Stimulated activated CD8-positive, alpha-beta memory T cell treated with anti-CD3 and anti-CD28 coated beads, Interleukin-4, amount 100 ng/mL, for 24 hours (primary cell): ENCODE measurements at regions not wholly inside any gene's neighbourhood (a gene's known extent, or its start where the extent isn't known, plus 50 kb on each side); places are given as distances from the start of the nearest gene placed in this dataset.

Source experiments
- DNase-seq: peaks from one replicate; pipeline ENCODE4 v3.0.0-alpha.2; 2020; ENCODE audit warnings: low read depth

DNA sequence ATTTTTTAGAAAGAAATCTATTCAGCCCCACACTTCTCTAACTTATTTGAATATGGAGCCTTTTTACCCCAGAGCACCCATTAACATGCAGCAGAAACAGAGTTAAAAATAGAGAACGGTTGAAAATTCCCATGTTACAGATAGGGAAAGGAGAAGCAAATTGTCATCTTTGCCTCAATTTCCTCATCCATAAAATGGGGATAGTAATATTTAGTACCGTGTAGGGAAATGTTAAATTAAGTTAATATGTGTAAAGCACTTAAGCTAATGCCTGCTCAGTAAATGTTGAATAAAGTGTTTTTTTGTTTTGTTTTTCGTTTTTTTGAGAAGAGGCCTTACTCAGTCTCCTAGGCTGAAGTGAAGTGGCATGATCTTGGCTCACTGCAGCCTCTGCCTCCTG is 50.3 kb downstream of the NAV1 start:
- no peak for DNase-seq

DNA sequence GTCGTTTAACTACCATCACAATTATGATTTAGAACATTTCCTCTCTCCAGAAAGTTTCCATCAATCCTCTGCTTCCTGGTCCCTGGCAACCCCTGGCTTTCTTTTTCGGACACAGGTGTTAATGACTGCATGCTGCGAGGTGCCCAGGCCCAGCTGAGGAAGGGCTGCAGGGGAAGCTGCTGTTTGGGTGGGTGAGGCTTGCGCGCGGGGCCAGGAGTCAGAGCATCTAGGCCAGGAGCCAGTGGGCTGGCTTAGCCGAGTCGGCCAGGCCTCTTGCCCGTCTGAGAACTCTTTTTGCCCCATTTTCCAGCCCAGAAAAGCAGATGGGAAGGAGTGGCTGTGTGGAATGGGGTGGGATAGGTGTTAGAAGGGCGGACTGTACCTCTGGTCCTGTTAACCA is 51.5 kb downstream of the NAV1 start:
- no peak for DNase-seq

DNA sequence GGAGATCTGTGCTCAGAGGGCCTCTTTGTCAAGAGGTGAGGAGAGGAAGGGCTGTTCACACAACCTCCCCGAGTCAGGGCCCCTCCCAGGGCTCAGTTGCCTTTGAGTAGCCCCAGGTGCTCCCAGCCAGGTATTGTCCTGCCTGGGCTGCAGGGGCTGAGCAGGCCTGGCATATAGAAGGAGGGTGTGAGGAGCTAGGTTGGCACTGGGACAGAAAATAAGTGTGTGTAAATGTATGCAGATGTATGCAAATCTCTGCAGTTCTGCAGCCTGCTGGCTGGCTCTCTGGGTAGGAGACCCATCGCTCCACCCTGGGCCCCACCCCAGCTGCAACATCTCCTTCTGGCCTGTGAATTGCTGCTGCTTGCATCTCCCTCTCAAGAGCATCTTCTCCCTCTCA is 52.4 kb downstream of the NAV1 start:
- no peak for DNase-seq

DNA sequence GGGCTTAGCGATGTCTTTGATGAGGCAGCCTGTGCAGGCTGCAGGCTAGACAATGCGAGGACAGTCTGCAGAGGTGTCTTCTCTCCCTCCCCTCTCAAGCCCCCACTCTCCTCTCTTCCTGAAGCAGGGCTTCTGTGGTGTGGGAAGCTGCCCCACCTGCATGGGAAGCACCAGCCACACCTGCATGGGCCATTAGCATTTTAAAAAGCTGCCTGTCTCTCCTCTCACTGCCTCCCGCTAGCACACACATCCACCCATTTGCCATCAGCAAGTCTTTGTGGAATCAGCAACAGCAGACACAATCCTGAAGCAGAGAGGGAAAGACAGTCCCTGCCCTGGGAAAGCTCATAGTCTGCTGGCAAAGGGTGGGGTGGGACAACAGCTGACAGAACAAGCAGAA is 53.1 kb downstream of the NAV1 start:
- DNase-seq, result no peak

DNA sequence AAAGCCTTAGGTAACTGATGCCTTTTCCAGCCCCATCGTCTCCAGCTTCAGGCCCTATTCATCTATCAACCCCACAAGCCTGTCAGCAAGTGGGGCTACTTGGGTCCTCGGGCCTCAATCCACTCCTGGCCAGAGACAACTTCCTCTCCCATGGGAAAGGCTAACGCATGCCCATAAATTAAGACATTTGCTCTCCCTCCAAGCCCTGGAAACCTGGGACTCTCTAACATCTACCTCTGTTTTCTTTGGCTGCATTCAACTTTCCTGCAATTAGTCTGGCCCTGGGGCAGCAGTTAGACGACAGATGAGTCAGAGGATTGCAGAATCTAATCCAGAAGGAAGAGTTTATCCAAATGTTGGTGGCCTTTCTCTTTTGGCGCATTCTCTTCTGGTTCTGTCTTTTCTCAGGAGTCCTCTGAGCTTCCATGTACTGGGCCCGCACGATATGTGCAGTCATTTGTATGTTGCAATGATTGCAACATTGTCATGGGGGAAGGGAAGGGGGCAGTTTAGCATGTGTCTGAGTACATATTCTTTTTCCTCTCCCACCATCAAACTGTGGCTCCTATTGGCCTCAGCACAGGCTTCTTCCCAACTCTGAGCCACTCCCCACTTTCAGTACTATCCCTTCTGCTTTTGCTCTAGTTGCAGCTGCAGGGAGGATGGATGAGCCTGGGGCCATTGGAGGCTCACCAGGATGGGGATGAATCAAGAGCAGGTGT is 54.4 kb downstream of the NAV1 start:
- DNase-seq, result no peak

DNA sequence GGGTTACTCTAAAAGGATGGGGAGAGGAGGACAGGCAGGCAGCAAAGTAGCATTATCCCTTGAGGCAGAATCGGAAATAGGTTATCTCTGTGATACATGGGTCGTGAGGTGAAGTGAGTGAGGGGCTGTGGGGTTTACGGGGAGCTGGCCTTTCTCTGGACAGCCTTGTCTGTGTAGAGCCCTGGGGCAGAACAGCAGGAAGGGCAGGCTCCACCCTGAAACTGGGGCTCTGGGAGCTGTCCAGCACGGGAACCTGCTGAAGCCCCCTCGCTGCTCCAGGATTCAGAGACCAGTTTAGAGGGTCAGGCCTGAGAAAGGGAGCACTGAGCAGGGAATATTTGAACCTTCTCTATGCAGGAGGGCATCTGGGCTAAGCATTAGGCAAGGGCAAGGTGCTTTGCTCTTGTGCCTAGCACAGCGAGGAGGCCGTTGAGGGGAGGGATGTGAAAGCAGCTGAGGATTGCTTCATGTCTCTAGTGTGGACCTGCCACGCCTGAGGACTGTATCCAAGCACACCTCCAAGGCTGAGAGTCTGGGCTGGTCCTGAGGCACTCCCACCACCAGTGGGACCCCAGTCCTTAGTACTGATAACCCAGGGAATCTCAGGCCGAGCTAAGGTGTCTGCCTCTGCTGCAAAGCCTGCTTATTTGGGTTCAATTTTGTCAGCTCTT is 55.8 kb downstream of the NAV1 start:
- DNase-seq, result no peak

DNA sequence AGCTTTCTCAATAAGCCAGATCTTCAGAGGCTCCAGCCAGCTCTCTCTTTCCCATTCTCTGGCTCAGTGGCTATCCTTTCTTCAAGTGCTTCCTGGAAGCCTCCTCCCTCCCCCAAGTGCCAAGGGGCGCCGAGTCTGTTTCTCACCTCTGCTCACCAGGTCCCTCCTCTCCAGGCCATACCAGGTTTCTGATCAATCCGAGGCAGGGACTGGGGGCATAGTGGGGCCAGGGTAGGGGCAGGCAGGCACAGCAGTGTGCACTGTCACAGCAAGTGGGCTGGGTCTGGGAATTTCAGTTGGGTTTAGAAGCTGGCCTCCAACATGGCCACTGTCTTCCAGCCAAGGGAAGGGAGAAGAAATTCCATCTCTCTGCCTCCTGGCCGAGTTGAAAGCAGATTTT is 56.5 kb downstream of the NAV1 start:
- DNase-seq, result no peak

DNA sequence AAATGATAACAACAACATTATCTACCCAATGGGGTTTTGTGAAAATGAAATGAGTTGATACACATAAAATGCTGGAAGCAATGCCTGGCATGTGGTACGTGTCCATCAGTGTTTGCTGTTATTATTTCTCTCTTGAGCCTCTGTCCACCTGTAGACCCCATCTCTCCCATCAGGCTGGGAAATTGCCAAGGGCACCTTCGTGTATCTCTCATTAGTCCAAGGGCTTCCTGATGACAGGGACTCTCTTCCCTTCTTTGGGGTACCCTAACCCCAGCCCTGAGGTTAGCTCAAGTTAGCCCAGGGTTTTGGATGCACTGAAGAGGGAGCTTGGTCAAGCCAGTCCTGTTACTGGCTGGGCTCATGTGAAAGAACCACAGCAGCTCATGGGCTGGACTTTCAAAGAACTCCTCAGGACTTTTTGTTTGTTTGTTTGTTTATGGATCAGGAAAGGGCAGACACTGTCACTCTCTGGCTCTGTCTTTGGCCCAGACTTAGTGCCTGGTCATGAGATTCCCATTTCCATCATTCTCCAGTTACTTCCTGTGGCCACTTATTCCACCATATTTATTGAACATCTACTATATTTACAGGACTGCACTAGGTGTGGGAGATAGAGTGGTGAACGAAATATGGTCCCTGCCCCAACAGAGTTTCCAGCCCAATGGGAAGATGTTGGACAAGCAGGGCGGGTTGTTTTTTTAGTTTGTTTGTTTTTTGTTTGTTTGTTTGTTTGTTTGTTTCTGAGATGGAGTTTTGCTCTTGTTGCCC is 57.4 kb downstream of the NAV1 start:
- DNase-seq, result no peak

DNA sequence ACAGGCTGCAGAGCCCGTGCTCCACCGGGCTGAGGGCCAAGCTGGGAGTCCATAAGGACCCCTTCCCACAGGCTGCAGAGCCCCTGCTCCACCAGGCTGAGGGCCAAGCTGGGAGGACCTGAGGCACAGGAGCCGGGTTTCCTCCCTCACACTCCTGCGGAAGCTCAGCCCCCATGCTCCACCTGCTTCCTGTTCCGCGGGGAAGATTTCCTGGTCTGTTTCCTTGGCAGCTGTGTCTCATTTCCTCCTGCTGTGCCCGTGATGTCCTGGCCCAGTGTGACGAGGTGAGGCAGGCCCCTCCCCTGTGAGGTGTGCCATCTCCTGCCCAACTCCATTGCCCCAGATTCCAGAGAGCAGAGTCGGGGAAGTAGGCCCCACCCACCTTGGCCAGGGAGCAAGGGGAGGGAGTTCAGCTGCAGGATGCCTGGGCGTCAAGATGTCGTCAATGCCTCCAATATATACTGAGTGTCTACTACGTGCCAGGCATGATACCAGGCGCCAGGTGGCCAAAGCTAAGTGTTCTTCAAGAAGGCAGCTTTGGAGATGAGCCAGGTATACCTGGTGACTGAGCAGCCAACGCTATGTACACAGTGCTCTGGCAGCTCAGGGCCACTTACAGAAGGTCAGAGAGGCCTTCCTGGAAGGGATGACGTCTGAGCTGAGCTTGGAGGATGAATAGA is 58.8 kb downstream of the NAV1 start:
- DNase-seq, result no peak

DNA sequence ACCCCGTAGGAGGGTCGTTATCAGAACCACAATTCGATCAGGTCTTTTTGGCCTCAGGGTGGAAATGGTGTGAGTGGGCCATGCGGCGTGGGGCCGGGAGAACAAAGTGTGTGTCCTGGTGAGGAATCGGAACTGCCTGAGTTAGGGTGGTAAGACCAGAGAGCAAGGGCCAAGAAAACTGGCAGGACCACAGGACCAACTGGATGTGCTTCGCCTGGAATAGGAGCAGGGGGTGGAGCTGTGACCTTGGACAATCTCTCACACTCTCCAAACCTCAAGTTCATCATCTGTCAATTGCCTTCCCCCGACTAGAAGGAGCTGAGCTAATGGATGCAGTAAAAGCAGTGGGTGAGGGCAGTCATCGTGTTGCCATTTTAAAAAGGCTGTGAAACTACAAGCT is 59.5 kb downstream of the NAV1 start:
- no peak for DNase-seq

DNA sequence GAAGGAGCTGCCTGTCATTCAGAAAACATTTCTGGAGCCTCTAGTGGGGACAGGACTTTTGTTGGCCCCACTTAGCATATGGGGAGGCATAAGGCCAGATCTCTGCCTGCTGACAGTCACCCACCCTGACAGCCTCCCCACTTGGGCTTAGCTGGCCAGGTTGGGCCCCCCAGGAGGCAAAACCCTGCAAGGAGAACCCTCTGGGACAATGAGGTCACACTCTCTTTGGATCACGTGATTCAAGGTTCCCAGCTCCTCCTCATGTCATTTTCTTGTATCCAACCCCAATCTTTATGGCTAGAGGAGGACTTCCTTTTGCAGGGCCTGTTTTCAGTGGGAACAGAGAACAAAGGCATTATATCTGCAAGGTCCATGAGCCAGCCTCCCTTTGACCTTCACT is 60.0 kb downstream of the NAV1 start:
- DNase-seq, result no peak

DNA sequence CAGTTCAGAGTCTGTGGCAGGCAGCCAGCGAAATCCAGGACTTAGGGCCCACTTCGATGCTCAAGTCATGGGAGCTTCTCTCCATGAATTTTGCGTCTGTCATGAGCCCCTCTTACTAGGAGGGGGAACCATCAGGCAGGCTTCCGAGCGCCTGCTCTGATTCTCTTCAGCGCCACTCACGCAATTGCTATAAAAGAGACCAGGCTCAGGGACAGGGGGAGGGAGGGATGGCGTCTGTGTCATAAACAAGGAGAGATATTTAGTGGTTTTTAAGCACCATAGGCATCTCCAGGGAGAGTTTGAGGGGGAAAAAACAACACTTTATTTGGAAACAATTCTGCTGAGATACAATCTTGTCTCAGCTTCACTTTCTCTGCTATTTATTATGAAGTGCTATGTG is 60.6 kb downstream of the NAV1 start:
- DNase-seq, result no peak

DNA sequence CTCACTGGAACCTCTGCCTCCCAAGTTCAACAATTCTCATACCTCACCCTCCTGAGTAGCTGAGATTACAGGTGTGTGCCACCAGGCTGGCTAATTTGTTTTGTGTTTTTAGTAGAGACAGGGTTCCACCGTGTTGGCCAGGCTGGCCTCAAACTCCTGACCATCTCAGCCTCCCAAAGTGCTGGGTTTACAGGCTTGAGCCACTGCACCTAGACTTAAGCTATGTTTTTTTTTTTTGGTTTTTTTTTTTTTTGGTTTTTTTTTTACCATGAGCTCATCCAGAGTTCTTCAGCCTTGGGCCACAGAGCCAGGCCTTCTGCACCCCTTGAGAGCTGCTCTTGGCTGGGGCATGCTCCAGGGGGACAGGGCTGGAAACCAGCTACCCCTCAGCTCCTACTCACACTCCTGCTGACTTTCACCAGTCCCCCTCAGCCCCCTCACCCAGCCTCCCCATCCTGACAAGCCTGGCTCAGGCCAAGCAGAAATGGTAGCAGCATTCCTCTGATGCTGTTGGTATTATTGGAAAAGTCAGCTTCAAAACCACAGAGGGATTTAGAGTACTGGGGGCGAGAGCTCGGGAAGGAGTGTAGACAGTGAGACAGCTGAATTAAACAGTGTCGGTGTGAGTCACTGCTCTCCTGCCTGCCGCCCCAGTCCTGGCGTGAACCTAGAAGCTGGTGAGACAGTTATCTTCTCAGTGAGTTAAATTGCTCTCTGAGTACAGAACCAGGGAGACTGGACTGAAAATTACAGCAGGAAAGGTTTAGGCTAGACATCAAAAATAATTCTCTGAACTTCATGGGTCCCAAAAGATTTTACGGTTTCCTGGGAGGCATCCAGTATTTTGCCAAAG is 63.7 kb downstream of the NAV1 start:
- no peak for DNase-seq

DNA sequence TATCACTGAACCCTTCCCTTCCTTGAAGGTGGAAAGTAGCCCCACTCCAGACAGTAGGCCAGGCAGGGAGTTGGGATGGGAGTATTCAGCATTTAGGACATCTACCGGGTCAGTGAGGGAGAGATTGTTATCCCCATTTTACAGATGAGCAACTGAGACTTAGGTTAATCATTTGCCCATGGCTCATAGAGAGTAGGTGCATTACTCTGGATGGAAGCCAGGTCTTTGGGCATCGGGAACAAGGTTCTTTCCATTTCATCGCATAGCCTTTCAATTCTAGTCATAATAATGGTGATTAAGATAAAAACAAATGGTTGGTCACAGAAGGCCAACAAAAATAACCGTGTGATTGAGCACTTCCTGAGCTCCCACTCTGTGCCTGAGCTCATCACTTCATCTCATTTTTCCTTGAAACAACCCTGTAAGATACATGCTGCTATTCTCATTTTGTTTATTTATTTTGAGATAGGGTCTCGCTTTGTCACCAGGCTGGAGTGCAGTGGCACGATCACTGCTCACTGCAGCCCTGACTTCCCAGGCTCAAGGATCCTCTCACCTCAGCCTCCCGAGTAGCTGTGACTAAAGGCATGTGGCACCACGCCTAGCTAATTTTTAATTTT is 64.8 kb downstream of the NAV1 start:
- DNase-seq, result no peak

DNA sequence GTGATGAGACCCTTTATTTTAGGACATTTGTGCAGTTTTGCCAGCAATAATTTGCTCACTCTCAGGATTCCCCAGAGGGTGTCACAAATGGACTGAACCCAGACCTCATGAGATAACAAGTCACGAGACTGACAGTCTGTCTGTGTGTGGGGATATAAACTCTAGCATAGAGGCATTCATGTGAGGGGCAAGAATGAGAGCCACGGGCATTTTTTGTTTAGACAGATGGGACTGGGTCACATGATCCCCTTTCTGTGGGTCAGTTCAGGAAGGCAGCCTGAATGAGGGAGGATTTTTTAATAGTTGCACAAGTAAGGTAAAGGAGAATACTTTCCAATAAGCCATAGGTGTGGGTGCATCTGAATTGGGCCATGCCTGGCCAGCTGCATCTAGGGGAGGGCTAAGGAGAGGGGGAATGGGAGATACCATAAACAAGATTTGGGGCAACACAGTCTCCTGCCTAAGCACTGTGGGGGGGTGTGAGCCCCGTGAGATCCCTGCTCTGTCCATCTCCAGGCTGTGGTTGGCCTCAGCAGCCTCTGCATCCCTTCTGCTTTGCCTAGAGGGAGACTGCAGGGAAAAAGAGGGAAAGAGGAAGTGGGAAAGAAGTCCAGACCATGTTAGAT is 66.6 kb downstream of the NAV1 start:
- no peak for DNase-seq

DNA sequence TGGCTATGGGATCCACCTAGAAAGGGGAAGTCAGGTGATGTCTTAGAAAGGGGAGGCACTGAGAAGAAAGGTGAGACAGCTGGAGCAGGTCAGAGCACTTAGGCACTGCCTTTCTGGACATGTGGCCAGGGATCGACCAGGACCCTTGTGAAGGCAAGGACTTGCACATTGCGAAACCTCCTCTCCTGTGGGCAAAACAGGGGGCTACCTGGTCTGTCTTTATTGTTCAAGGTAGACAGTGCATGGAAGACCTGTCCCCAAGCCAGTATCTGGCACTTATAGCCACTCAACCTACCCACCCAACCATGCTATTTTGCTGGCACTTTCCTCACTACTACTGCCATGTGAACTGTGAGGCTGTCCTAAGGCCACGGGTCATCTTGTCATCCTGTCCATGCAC is 67.2 kb downstream of the NAV1 start:
- DNase-seq, result no peak

DNA sequence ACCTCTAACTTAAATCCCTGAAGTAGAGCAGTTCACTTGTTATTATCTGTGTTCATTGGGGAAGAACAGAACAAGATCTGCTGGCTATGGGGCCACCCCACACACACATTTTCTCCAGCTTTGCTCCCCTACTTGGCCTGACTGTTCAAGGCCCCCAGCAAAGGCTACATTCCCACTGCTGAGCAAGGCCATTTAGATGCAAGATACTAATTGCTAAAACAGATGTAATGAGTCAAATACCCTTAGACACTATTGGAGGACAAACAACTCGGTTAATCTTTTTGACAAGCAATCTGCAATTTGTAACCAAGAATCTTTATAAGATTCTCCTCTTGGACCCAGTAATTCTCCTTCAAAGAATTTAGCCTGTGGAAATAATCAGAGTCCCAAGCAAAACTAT is 67.7 kb downstream of the NAV1 start:
- DNase-seq, result no peak

DNA sequence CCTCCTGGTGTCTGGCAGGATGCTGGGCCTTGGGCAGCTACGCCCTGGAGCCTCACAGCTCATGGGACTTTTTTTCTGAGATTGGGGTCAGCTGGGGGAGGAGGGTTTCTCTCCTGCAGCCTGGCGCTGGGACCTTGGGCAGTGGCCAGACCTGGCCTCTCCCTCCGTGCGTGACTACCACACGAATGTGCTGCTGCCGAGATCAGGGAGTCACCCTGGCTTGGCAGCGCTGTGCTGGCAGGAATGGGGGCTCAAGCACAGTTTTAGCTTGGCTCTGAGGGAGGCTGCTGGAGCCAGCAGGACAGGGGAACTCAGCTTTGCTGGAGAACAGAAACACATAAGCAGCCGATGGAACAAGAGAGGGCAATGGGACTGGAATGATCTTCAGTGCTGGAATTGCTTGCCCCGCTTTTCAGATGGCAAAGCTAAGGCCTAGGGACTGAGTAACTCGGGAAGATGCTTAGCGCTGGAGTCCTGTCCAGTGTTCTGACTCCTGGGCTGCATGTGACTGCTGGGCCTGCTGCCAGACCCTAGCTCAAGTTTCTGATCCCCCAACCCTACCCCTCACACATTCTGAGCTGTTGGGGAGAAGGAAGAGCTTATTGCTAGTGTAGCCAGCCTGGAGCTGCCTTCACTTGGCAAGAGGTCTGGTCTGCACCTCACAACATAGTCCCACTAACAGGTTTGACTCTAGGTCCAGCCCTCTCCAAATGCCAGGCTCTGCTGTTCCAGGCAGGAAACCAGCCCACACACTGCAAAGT is 69.9 kb downstream of the NAV1 start:
- no peak for DNase-seq

DNA sequence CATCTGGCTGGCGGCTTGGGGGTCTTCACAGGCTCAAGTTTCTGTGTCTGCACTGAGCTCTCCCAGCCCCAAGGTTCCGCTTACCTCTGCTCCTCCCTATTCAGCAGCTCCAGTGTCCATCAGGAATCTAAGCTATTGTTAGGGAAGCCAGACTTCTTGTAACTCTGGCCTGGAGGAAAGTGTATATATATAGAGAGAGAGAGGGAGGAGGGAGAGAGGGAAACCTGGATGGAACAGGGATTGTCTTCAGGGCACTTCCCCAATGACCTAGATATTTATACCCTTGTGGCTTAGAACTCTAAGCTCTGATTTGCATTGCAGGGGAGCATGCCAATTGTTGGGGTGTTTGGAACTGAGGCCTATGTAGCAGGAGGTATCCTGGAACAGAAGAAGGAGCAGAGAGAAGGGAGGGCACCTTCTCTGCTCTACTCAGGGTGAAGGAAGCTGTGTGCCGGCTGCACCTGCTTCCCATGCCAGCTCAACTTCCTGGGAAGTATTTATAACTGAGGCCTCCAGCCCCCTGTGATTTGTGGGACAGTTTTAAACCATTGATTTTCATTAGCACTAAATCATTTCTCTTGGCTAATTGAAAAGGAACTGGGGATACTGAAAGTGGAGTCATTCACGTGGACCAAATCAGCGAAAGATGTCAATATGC is 70.9 kb downstream of the NAV1 start:
- no peak for DNase-seq

DNA sequence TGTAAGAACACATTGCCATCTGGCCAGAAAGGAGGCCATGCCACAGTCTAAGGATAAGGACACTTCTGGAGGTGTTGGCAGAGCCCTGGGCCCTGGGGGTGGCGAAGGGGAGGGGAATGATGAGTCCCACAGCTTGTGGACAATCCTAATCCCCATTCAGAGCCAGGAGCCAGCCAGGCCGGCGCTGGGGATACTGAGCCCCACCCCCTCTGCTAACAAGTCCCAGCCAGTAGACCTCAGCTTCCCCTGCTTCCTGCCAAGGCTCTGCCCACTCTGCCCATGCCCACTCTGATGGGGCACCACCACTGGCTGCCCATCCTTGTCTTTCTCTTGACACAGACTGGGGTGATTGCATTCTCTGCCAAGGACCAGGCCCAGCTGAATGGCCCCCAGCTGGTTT is 71.9 kb downstream of the NAV1 start:
- DNase-seq, result no peak
